Neuronal stem cell (in vitro differentiated cells): ENCODE measurements at regions not wholly inside any gene's neighbourhood (a gene's known extent, or its start where the extent isn't known, plus 50 kb on each side); places are given as distances from the start of the nearest gene placed in this dataset.

Experiments used
- DNase-seq: peaks from one replicate; pipeline ENCODE4 v3.0.0-alpha.2; 2013; ENCODE audit warnings: low spot score
- H2AFZ ChIP-seq: one replicate; pipeline ENCODE4 v1.6.1; 2013; ENCODE audit warnings: mild to moderate bottlenecking, low read length, inconsistent platforms
- H2AK5ac ChIP-seq: 2 replicates; pipeline ENCODE4 v1.6.1; 2013; ENCODE audit warnings: low read depth, mild to moderate bottlenecking, inconsistent platforms, low read length, moderate library complexity, mixed read lengths
- H2BK120ac ChIP-seq: 2 replicates; pipeline ENCODE4 v1.6.1; 2013; ENCODE audit warnings: low read depth, mild to moderate bottlenecking, inconsistent platforms, low read length, moderate library complexity, mixed read lengths
- H2BK12ac ChIP-seq: one replicate; pipeline ENCODE4 v1.6.1; 2013; ENCODE audit warnings: low read length, inconsistent platforms
- H2BK15ac ChIP-seq: 2 replicates; pipeline ENCODE4 v1.6.1; 2013; ENCODE audit warnings: mild to moderate bottlenecking, low read length, inconsistent platforms, mixed read lengths
- H2BK5ac ChIP-seq: one replicate; pipeline ENCODE4 v1.6.1; 2013; ENCODE audit warnings: inconsistent platforms, mild to moderate bottlenecking, low read length, moderate library complexity
- H3K14ac ChIP-seq: one replicate; pipeline ENCODE4 v1.6.1; 2013; ENCODE audit warnings: low read length, inconsistent platforms
- H3K18ac ChIP-seq: 2 replicates; pipeline ENCODE4 v1.6.1; 2013; ENCODE audit warnings: low read length, inconsistent platforms
- H3K23ac ChIP-seq: 2 replicates; pipeline ENCODE4 v1.6.1; 2013; ENCODE audit warnings: low read depth, mild to moderate bottlenecking, mixed read lengths, low read length, inconsistent platforms; ENCODE audit not compliant: poor library complexity
- H3K27ac ChIP-seq: replicated peaks from 3 replicates; pipeline ENCODE4 v1.5.1; 2013; ENCODE audit warnings: low read length, inconsistent platforms
- H3K27me3 ChIP-seq, 3 experiments: 2 replicates each; pipeline ENCODE4 v1.6.1; 2013; ENCODE audit warnings: low read length in 3 of 3, mild to moderate bottlenecking in 2 of 3, inconsistent platforms in 1 of 3, low read depth in 1 of 3, mixed read lengths in 1 of 3, moderate library complexity in 1 of 3; ENCODE audit not compliant: control insufficient read depth in 3 of 3, insufficient read depth in 3 of 3
- H3K36me3 ChIP-seq, 2 donors: replicated peaks in 1 of 2; 2 replicates each; pipeline ENCODE4 v1.6.1; 2013; ENCODE audit warnings: low read length in 2 of 2; ENCODE audit not compliant: control insufficient read depth in 2 of 2, insufficient read depth in 2 of 2
- H3K4ac ChIP-seq: 2 replicates; pipeline ENCODE4 v1.6.1; 2013; ENCODE audit warnings: inconsistent platforms, mild to moderate bottlenecking, low read length, moderate library complexity
- H3K4me1 ChIP-seq, 2 donors: 1 replicate in 1 of 2; 2 replicates in 1 of 2; pipeline ENCODE4 v1.6.1; 2013; ENCODE audit warnings: low read length in 2 of 2, low read depth in 1 of 2; ENCODE audit not compliant: control insufficient read depth in 2 of 2, insufficient read depth in 1 of 2
- H3K4me2 ChIP-seq: one replicate; pipeline ENCODE4 v1.6.1; 2013; ENCODE audit warnings: mild to moderate bottlenecking, low read length, inconsistent platforms; ENCODE audit not compliant: insufficient read depth, poor library complexity, severe bottlenecking
- H3K4me3 ChIP-seq, 2 donors: 2 replicates each; pipeline ENCODE4 v1.5.1; 2013; ENCODE audit warnings: low read length in 2 of 2, mild to moderate bottlenecking in 2 of 2, inconsistent platforms in 1 of 2, moderate library complexity in 1 of 2
- H3K79me1 ChIP-seq: one replicate; pipeline ENCODE4 v1.6.1; 2013; ENCODE audit warnings: low read depth, mild to moderate bottlenecking, inconsistent platforms, low read length, moderate library complexity
- H3K9ac ChIP-seq: one replicate; pipeline ENCODE4 v1.6.1; 2013; ENCODE audit warnings: mild to moderate bottlenecking, low read depth, low read length, inconsistent platforms; ENCODE audit not compliant: poor library complexity
- H3K9me3 ChIP-seq, 2 donors: replicated peaks in 1 of 2; 2 replicates each; pipeline versions ENCODE3 to v1.6.1; 2013; ENCODE audit warnings: low read length in 2 of 2, mild to moderate bottlenecking in 2 of 2, inconsistent platforms in 1 of 2, low read depth in 1 of 2, mixed read lengths in 1 of 2, moderate library complexity in 1 of 2; ENCODE audit not compliant: control insufficient read depth in 2 of 2, insufficient read depth in 1 of 2
- H4K8ac ChIP-seq: one replicate; pipeline ENCODE4 v1.6.1; 2013; ENCODE audit warnings: low read depth, mild to moderate bottlenecking, inconsistent platforms, low read length, moderate library complexity
- H4K91ac ChIP-seq: one replicate; pipeline ENCODE4 v1.6.1; 2013; ENCODE audit warnings: low read length, low read depth, mild to moderate bottlenecking, inconsistent platforms; ENCODE audit not compliant: poor library complexity
- WGBS, 2 donors: extraction: QIAGEN DNeasy Blood & Tissue Kit; methylation state at CpG; one replicate each; pipeline ENCODE4 v1.1.7; 2013; ENCODE audit warnings: missing lambda C conversion rate in 2 of 2, mixed read lengths in 1 of 2; ENCODE audit not compliant: insufficient read length in 2 of 2, insufficient replicate concordance in 1 of 2; ENCODE audit errors: extremely low coverage in 2 of 2; 5-methylcytosine and 5-hydroxymethylcytosine counted together

GRCh38 chr17:14760212-14760611, 459.3 kb downstream of the HS3ST3B1 start:
- peaks cover 0 to 3% of the 10 kb centered on the region in 2 donors for H3K4me1 ChIP-seq
- no peak overlapping the region for H2AFZ ChIP-seq
- no peaks in the 10 kb centered on the region for H3K36me3 ChIP-seq
- no peak overlapping the region for H4K91ac ChIP-seq
- H3K4me3 ChIP-seq: no peak overlapping the region
- WGBS, 2 donors: no CpG with 5 or more reads among the region's 4 CpGs
- H3K4me2 ChIP-seq: no peak overlapping the region
- no peaks in the 10 kb centered on the region for H3K79me1 ChIP-seq
- peaks cover 0 to 3% of the 10 kb centered on the region in 2 donors for H3K9me3 ChIP-seq
- H3K4ac ChIP-seq: no peak overlapping the region
- no peak overlapping the region for H2BK120ac ChIP-seq
- H3K18ac ChIP-seq: no peak overlapping the region
- no peak overlapping the region for H2BK5ac ChIP-seq
- H3K27ac ChIP-seq: no peak overlapping the region
- H2BK12ac ChIP-seq: no peak overlapping the region
- DNase-seq: no peak
- H4K8ac ChIP-seq: no peak overlapping the region
- H2BK15ac ChIP-seq: no peak overlapping the region
- H3K14ac ChIP-seq: no peak overlapping the region
- H3K23ac ChIP-seq: no peak overlapping the region
- H3K27me3 ChIP-seq: no peaks in the 10 kb centered on the region
- H2AK5ac ChIP-seq: no peak overlapping the region
- H3K9ac ChIP-seq: no peak overlapping the region

GRCh38 chr17:14759325-14759724, 458.4 kb downstream of the HS3ST3B1 start:
- H4K8ac ChIP-seq: no peak overlapping the region
- H2BK120ac ChIP-seq: no peak overlapping the region
- H3K27me3 ChIP-seq: no peaks in the 10 kb centered on the region
- no peaks in the 10 kb centered on the region for H3K36me3 ChIP-seq
- H3K23ac ChIP-seq: no peak overlapping the region
- no peak overlapping the region for H2BK5ac ChIP-seq
- no peak overlapping the region for H3K9ac ChIP-seq
- peaks cover 0 to under 1% of the 10 kb centered on the region in 2 donors for H3K9me3 ChIP-seq
- H3K4me1 ChIP-seq: peaks cover 0 to 3% of the 10 kb centered on the region in 2 donors
- H3K4me3 ChIP-seq: no peak overlapping the region
- H3K79me1 ChIP-seq: no peaks in the 10 kb centered on the region
- H3K4ac ChIP-seq: no peak overlapping the region
- no peak overlapping the region for H3K4me2 ChIP-seq
- H2AK5ac ChIP-seq: no peak overlapping the region
- no peak overlapping the region for H2BK12ac ChIP-seq
- H2AFZ ChIP-seq: no peak overlapping the region
- DNase-seq: no peak
- no peak overlapping the region for H3K14ac ChIP-seq
- no peak overlapping the region for H2BK15ac ChIP-seq
- no peak overlapping the region for H4K91ac ChIP-seq
- H3K18ac ChIP-seq: no peak overlapping the region
- no peak overlapping the region for H3K27ac ChIP-seq

- H2AK5ac ChIP-seq: no peak overlapping the region
- H3K27me3 ChIP-seq: no peaks in the 10 kb centered on the region
- no peaks in the 10 kb centered on the region for H3K36me3 ChIP-seq
- H3K4ac ChIP-seq: no peak overlapping the region
- H3K9ac ChIP-seq: no peak overlapping the region
- H2BK5ac ChIP-seq: no peak overlapping the region
- H3K4me2 ChIP-seq: no peak overlapping the region
- no peak overlapping the region for H4K91ac ChIP-seq
- peaks cover 0 to 3% of the 10 kb centered on the region in 2 donors for H3K4me1 ChIP-seq
- no CpG with 5 or more reads among the region's 3 CpGs for WGBS, 2 donors
- no peak overlapping the region for H3K4me3 ChIP-seq
- no peak for DNase-seq
- no peak overlapping the region for H3K27ac ChIP-seq
- no peak overlapping the region for H2BK120ac ChIP-seq
- H3K9me3 ChIP-seq: peaks cover 0 to 5% of the 10 kb centered on the region in 2 donors
- no peaks in the 10 kb centered on the region for H3K79me1 ChIP-seq
- H2BK15ac ChIP-seq: no peak overlapping the region
- no peak overlapping the region for H3K14ac ChIP-seq
- no peak overlapping the region for H2BK12ac ChIP-seq
- no peak overlapping the region for H3K23ac ChIP-seq
- H2AFZ ChIP-seq: peak overlapping the region; percentile 43
- H3K18ac ChIP-seq: no peak overlapping the region
- no peak overlapping the region for H4K8ac ChIP-seq
These were observed 455.6 kb downstream of the HS3ST3B1 start for GRCh38 chr17:14756479-14756878.

- H3K4me3 ChIP-seq: no peak overlapping the region
These were observed 454.1 kb downstream of the HS3ST3B1 start for GRCh38 chr17:14755002-14755401.

More at GRCh38 chr17:14755002-14755401, 454.1 kb downstream of the HS3ST3B1 start:
- no peak overlapping the region for H3K4ac ChIP-seq
- no peaks in the 10 kb centered on the region for H3K27me3 ChIP-seq
- H3K36me3 ChIP-seq: no peaks in the 10 kb centered on the region
- no peak overlapping the region for H3K23ac ChIP-seq
- no peak overlapping the region for H2BK12ac ChIP-seq
- no peak overlapping the region for H3K9ac ChIP-seq
- peaks cover 0 to 5% of the 10 kb centered on the region in 2 donors for H3K9me3 ChIP-seq
- no peak for DNase-seq
- no peaks in the 10 kb centered on the region for H3K79me1 ChIP-seq
- no peak overlapping the region for H3K14ac ChIP-seq
- H3K18ac ChIP-seq: no peak overlapping the region
- no peaks in the 10 kb centered on the region for H3K4me1 ChIP-seq
- no CpG with 5 or more reads among the region's 1 CpG for WGBS, 2 donors
- H2AFZ ChIP-seq: no peak overlapping the region
- no peak overlapping the region for H4K91ac ChIP-seq
- H3K27ac ChIP-seq: no peak overlapping the region
- no peak overlapping the region for H2BK15ac ChIP-seq
- no peak overlapping the region for H2BK5ac ChIP-seq
- H3K4me2 ChIP-seq: no peak overlapping the region
- H4K8ac ChIP-seq: no peak overlapping the region
- H2BK120ac ChIP-seq: no peak overlapping the region
- H2AK5ac ChIP-seq: no peak overlapping the region
